ENCODE measurements at regions not wholly inside any gene's neighbourhood (a gene's known extent, or its start where the extent isn't known, plus 50 kb on each side); places are given as distances from the start of the nearest gene placed in this dataset.

DNA sequence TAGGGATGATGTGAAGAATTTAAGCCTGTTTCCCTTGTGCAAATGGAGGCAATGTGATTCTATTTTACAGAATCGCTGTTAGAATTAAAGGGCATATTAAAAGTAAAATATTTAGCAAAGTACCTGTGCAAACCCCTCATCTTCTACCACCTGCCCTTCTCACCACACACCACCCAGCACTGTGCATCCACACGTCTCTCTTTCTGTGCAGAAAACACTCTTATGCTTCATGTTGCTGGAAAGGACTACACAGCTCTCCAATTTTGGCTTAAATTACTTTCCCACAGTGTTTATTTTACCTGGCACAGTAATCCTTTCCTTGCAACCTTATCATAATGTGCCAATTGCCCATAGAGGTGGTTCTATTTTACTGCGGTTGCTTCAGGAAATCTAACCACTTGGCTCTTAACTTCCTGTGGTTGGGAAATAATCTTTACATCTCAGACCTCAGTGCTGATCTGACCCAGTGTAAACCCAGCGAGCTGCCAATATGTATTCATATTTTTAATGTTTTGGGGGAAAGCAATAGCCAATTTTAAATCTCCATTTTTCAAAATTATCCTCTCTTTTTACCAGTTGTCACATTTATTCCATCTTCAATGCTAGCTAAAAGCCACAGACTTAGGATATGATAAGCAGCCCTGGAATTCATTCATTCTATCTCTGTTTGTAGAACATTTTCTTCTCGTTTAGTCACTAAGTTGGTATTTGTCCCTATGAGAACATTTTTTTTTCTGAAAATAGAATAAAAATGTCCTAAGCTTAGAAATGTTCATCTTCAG is 250.9 kb downstream of the DSEL start:
- 54 to 61% methylated on average over 5 of the region's 5 CpGs for WGBS, 2 donors
- Histone ChIP-seq H3K4me1 (peaks cover 0 to 20% (median 0%) of the 10 kb centered on the region in 9 donors), H3K4me3 (no peak overlapping the region), H3K9me3 (no peaks in the 10 kb centered on the region), H3K36me3 (no peaks in the 10 kb centered on the region), H3K27ac (peak overlapping the region in 4 of 10 donors; percentile 4 to 60 (median 34)), H3K27me3 (no peaks in the 10 kb centered on the region)
- DNase-seq = no peak
- peak in 3 of 8 donors; percentile 41 to 75 (median 55) for ATAC-seq
- intact Hi-C loops (cut with DNase I) = loop anchor here in 1 of 10 donors (5.0 kb wide), 1 partner anchor 48 kb away; no protein-coding TSS in a partner anchor
- no peak for TF ChIP-seq CTCF (IDR thresholded peaks at IDR 0.05)

DNA sequence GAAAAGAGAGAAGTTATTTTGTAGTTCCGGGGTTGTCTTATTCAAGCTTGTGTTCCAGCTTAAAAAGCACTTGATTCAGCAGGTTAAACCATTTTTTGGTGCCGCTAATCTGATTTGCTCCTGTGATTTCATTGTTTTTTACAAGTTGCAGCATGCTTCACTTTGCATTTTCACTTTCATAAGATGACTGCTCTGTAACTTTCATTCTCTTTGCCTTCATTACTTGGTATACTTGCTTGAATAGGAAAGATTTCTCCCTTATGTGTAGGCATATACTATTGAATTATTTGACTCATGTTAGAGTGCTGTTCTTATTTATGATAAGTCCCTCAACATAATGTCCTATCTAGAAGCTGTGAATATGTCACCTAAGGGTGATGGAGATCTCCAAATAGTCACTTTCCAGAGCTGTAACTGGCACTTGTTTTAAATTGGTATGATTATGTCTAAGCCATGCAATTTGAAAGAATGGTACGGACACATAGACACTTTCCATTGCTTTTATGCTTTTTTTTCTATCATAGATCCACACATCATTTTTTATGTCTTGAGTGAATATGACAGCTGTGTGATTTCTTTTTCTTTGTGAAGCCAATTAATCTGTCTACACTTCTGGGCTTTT is 254.5 kb downstream of the DSEL start:
- ATAC-seq = no peak
- no peaks in the 10 kb centered on the region for H3K9me3 ChIP-seq

GRCh38 chr18:67260841-67261240 is 255.7 kb downstream of the DSEL start:
- intact Hi-C loops (cut with DNase I) = no loop called here
- no peak for DNase-seq
- no peaks in the 10 kb centered on the region for H3K36me3 ChIP-seq
- no peak overlapping the region for H3K27ac ChIP-seq
- H3K9me3 ChIP-seq = no peaks in the 10 kb centered on the region
- H3K4me3 ChIP-seq = no peak overlapping the region
- TF ChIP-seq CTCF (IDR thresholded peaks at IDR 0.05) = no peak
- H3K4me1 ChIP-seq = peaks cover 0 to 8% (median 0%) of the 10 kb centered on the region in 9 donors
- WGBS, 2 donors = 75 to 77% methylated on average over 5 of the region's 5 CpGs
- no peaks in the 10 kb centered on the region for H3K27me3 ChIP-seq
- no peak for ATAC-seq

More for the DNA sequence above, 254.5 kb downstream of the DSEL start:
- no peak overlapping the region for H3K27ac ChIP-seq
- no peaks in the 10 kb centered on the region for H3K27me3 ChIP-seq
- 90 to 91% methylated on average over 3 of the region's 3 CpGs for WGBS, 2 donors
- H3K36me3 ChIP-seq = no peaks in the 10 kb centered on the region
- no peak overlapping the region for H3K4me3 ChIP-seq
- no peak for DNase-seq
- H3K4me1 ChIP-seq = peaks cover 0 to 20% (median 0%) of the 10 kb centered on the region in 9 donors
- TF ChIP-seq CTCF (IDR thresholded peaks at IDR 0.05) = no peak
- intact Hi-C loops (cut with DNase I) = no loop called here

DNA sequence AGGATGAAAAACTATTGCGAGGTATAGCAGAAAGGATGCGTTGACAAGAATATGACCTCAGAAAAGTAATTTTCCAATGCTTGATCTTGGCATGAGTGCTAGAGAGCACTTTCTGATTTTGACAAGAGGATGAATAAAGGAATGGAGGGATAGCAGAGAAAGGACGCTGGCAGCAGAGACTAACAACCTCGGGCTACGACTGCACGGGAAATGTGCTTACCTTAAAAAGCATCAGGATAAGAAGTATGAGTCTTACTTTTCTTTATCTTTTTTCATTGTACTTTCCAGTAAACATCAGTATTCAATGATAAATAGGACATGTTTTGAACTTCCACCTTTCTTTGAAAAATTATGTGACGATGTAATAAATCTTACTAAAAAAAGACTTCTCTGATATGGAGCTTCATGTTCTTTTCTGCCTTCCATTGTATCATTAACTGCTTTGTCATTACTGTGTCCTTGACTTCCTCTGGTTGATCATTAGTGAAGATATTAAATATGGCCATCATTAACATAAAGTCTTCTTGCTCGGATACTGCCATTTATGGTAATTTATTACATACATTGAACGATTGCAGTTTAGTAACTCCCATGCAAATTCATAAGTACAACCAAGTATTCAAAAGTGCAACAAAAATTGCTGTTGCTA is 265.6 kb downstream of the DSEL start:
- no peak for DNase-seq
- ATAC-seq = no peak
- Histone ChIP-seq H3K27ac (no peak overlapping the region), H3K9me3 (no peaks in the 10 kb centered on the region), H3K4me3 (no peak overlapping the region), H3K27me3 (no peaks in the 10 kb centered on the region), H3K36me3 (no peaks in the 10 kb centered on the region), H3K4me1 (no peaks in the 10 kb centered on the region)
- no peak for TF ChIP-seq CTCF (IDR thresholded peaks at IDR 0.05)
- 90 to 94% methylated on average over 9 of the region's 9 CpGs for WGBS, 2 donors
- intact Hi-C loops (cut with DNase I) = no loop called here

Data from heart right ventricle (tissue), 16 donors.